HCT116 (cell line): ENCODE measurements at regions not wholly inside any gene's neighbourhood (a gene's known extent, or its start where the extent isn't known, plus 50 kb on each side); places are given as distances from the start of the nearest gene placed in this dataset.

ENCODE experiments used
- ATAC-seq: fragments of 200-7000 bp; cut with Tn5 transposase; 2 replicates; pipeline ENCODE4 v1.9.1; 2020; ENCODE audit warnings: mild to moderate bottlenecking, moderate library complexity
- BruUV-seq: library from RNA; stranded (reverse); fragments of 400-500 nt; replicated peaks from 2 replicates; lab custom pipeline; 2021; lab: Mats Ljungman, UMichigan
- CTCF ChIA-PET: fragments of 300-600 bp; sonication (Branson Sonifier 250); formaldehyde crosslinking; loops from one replicate; lab custom pipeline; 2021; ENCODE audit warnings: antibody characterized with exemption; lab: Charles Lee
- POLR2A ChIA-PET: fragments of 300-600, 350-600 bp; sonication (Branson Sonifier 250); formaldehyde crosslinking; loops from one replicate; lab custom pipeline; 2021; ENCODE audit warnings: antibody characterized with exemption; lab: Charles Lee
- RAD21 ChIA-PET, 2 experiments: fragments of 300-600 bp; sonication (Branson Sonifier 250); formaldehyde crosslinking; loops; one replicate each; lab custom pipeline; 2023; ENCODE audit warnings: low total read pairs in 2 of 2; ENCODE audit not compliant: uncharacterized antibody in 2 of 2, unreplicated experiment in 2 of 2, low non-redundant PET in 1 of 2; lab: Charles Lee
- DNase-seq: peaks from one replicate; pipeline ENCODE4 v3.0.0-alpha.2; 2010; ENCODE audit warnings: low read depth, low spot score
- H2AFZ ChIP-seq: fragments of 200-600 bp; shearing (Covaris generic), sonication (generic); 2 replicates; pipeline ENCODE4 v1.6.1; 2017; ENCODE audit warnings: low read depth, mixed run types, mixed read lengths, antibody characterized with exemption, low read length; ENCODE audit not compliant: poor library complexity, severe bottlenecking
- H3K27ac ChIP-seq: 2 replicates; pipeline ENCODE4 v1.5.1; 2012; ENCODE audit warnings: low read depth, low read length
- H3K27me3 ChIP-seq: fragments of 200-600 bp; sonication (generic); 2 replicates; pipeline ENCODE4 v1.6.1; 2016; ENCODE audit warnings: mixed run types, low read length, mixed read lengths; ENCODE audit not compliant: insufficient read depth
- H3K36me3 ChIP-seq, 2 experiments: fragments of 200-500 bp in 1 of 2; fragments of 200-600 bp in 1 of 2; sonication (Bioruptor generic) in 1 of 2; sonication (generic) in 1 of 2; 2 replicates each; pipeline versions ENCODE4 v1.5.1 to v1.6.1; 2014 to 2016; ENCODE audit warnings: low read length in 2 of 2, inconsistent platforms in 1 of 2, mixed read lengths in 1 of 2, mixed run types in 1 of 2; ENCODE audit not compliant: insufficient read depth in 2 of 2, control insufficient read depth in 1 of 2
- H3K4me1 ChIP-seq, 2 experiments: fragments of 200-600 bp in 1 of 2; sonication (generic) in 1 of 2; 2 replicates each; pipeline versions ENCODE4 v1.5.1 to v1.6.1; 2012 to 2017; ENCODE audit warnings: low read length in 2 of 2, inconsistent platforms in 1 of 2, mild to moderate bottlenecking in 1 of 2, mixed read lengths in 1 of 2, mixed run types in 1 of 2, moderate library complexity in 1 of 2; ENCODE audit not compliant: insufficient read depth in 2 of 2, control insufficient read depth in 1 of 2
- H3K4me2 ChIP-seq: fragments of 200-600 bp; sonication (generic); 2 replicates; pipeline ENCODE4 v1.6.1; 2017; ENCODE audit warnings: mixed run types, low read length, mixed read lengths
- H3K4me3 ChIP-seq, 2 experiments: fragments of 200-600 bp in 1 of 2; sonication (generic) in 1 of 2; replicated peaks in 1 of 2; 2 replicates each; pipeline ENCODE4 v1.5.1; 2011 to 2016; ENCODE audit warnings: low read length in 2 of 2, control low read depth in 1 of 2, low read depth in 1 of 2, mild to moderate bottlenecking in 1 of 2, mixed read lengths in 1 of 2, mixed run types in 1 of 2
- H3K79me2 ChIP-seq: fragments of 200-600 bp; sonication (generic); 2 replicates; pipeline ENCODE4 v1.6.1; 2017; ENCODE audit warnings: mild to moderate bottlenecking, mixed run types, low read length, moderate library complexity, mixed read lengths; ENCODE audit not compliant: insufficient read depth
- H3K9ac ChIP-seq: fragments of 200-600 bp; sonication (generic); 2 replicates; pipeline ENCODE4 v1.6.1; 2016; ENCODE audit warnings: low read length, mixed read lengths
- H3K9me2 ChIP-seq: fragments of 200-600 bp; sonication (generic), shearing (Covaris generic); 2 replicates; pipeline ENCODE4 v1.6.1; 2017; ENCODE audit warnings: mixed run types, mild to moderate bottlenecking, moderate library complexity; ENCODE audit not compliant: insufficient read depth
- H3K9me3 ChIP-seq, 2 experiments: fragments of 200-500 bp in 1 of 2; fragments of 200-600 bp in 1 of 2; sonication (Bioruptor generic) in 1 of 2; sonication (generic) in 1 of 2; 2 replicates each; pipeline ENCODE4 v1.6.1; 2014 to 2017; ENCODE audit warnings: low read length in 2 of 2, mixed read lengths in 2 of 2, inconsistent platforms in 1 of 2, low read depth in 1 of 2, mild to moderate bottlenecking in 1 of 2, mixed run types in 1 of 2, moderate library complexity in 1 of 2; ENCODE audit not compliant: control insufficient read depth in 1 of 2, insufficient read depth in 1 of 2
- H4K20me1 ChIP-seq: fragments of 200-600 bp; sonication (generic), shearing (Covaris generic); 2 replicates; pipeline ENCODE4 v1.6.1; 2017; ENCODE audit warnings: mixed run types, mild to moderate bottlenecking, moderate library complexity; ENCODE audit not compliant: insufficient read depth
- EZH2phosphoT487 ChIP-seq: fragments of 200-600 bp; IDR thresholded peaks from 2 replicates; pipeline ENCODE4 v1.6.1; 2018; ENCODE audit warnings: antibody characterized with exemption, borderline replicate concordance
- RAD21 ChIP-seq: IDR thresholded peaks from 2 replicates; pipeline ENCODE4 v1.6.1; 2012; ENCODE audit warnings: low read depth, mild to moderate bottlenecking
- REST ChIP-seq: IDR thresholded peaks from 2 replicates; pipeline ENCODE4 v1.6.1; 2012; ENCODE audit warnings: low read depth
- SIN3A ChIP-seq: IDR thresholded peaks from 2 replicates; pipeline ENCODE4 v1.6.1; 2012; ENCODE audit warnings: low read depth
- SP1 ChIP-seq: IDR thresholded peaks from 2 replicates; pipeline ENCODE4 v1.6.1; 2012; ENCODE audit warnings: low read depth
- YY1 ChIP-seq: IDR thresholded peaks from 2 replicates; pipeline ENCODE4 v1.6.1; 2011; ENCODE audit warnings: low read length, low read depth, moderate library complexity, mild to moderate bottlenecking; ENCODE audit not compliant: insufficient replicate concordance; ENCODE audit errors: extremely low read depth
- intact Hi-C: fragments of 100-400 bp; cut with micrococcal nuclease; formaldehyde crosslinking; loops from 2 replicates; pipeline ENCODE4 v1.10.0; 2022
- TF ChIP-seq, protein P1 (sequence below), 3 experiments: fragments of 200-600 bp in 1 of 3; sonication (generic) in 1 of 3; IDR thresholded peaks in 2 of 3; conservative IDR thresholded peaks in 1 of 3; 2 replicates each; pipeline ENCODE4 v1.5.1; 2012 to 2017; ENCODE audit warnings: low read depth in 2 of 3, low read length in 2 of 3, antibody characterized with exemption in 1 of 3, borderline replicate concordance in 1 of 3, control low read depth in 1 of 3, mild to moderate bottlenecking in 1 of 3, mixed read lengths in 1 of 3, mixed run types in 1 of 3, moderate library complexity in 1 of 3; ENCODE audit not compliant: insufficient read depth in 1 of 3

DNA sequence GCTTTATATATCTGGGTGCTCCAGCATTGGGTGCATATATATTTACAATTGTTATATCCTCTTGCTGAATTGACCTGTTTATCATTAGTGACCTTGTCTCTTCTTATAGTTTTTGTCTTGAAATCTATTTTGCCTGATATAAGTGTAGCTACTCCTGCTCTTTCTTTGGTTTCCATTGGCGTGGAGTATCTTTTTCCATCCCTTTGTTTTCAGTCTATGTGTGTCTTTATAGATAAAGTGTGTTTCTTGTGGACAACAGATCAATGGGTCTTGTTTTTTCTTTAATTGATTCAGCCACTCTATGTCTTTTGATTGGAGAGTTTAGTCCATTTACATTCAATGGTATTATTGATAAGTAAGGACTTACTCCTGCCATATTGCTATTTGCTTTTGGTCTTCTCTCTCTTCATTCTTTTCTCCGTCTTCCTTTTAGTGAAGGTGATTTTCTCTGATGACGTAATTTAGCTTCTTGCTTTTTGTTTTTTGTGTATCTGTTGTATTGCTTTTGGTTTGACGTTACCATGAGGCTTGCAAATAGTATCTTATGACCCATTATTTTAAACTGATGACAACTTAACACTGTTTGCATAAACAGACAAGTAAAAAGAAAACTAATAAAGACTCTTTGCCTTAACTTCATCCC lies 347.6 kb downstream of the TMEM121 start:
- Histone ChIP-seq H3K4me2 (no peak overlapping the region), H3K9ac (no peak overlapping the region), H3K79me2 (no peaks in the 10 kb centered on the region), H3K27me3 (peaks cover 83% of the 10 kb centered on the region), H3K9me3 (no peaks in the 10 kb centered on the region), H2AFZ (no peak overlapping the region), H3K9me2 (no peaks in the 10 kb centered on the region), H4K20me1 (no peaks in the 10 kb centered on the region), H3K27ac (no peak overlapping the region), H3K4me3 (no peak overlapping the region), H3K4me1 (no peaks in the 10 kb centered on the region), H3K36me3 (no peaks in the 10 kb centered on the region)
- ChIA-PET CTCF (no interaction called here), RAD21 (no interaction called here), POLR2A (no interaction called here)
- ATAC-seq = no peak
- TF ChIP-seq SP1 = no peak
- TF ChIP-seq, protein P1, sequence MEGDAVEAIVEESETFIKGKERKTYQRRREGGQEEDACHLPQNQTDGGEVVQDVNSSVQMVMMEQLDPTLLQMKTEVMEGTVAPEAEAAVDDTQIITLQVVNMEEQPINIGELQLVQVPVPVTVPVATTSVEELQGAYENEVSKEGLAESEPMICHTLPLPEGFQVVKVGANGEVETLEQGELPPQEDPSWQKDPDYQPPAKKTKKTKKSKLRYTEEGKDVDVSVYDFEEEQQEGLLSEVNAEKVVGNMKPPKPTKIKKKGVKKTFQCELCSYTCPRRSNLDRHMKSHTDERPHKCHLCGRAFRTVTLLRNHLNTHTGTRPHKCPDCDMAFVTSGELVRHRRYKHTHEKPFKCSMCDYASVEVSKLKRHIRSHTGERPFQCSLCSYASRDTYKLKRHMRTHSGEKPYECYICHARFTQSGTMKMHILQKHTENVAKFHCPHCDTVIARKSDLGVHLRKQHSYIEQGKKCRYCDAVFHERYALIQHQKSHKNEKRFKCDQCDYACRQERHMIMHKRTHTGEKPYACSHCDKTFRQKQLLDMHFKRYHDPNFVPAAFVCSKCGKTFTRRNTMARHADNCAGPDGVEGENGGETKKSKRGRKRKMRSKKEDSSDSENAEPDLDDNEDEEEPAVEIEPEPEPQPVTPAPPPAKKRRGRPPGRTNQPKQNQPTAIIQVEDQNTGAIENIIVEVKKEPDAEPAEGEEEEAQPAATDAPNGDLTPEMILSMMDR (IDR thresholded peaks at IDR 0.05 in 2 of 3, conservative IDR thresholded peaks at IDR 0.05 in 1 of 3; ENCODE audit: borderline replicate concordance in 1 of 3, insufficient read depth in 1 of 3, low read depth in 2 of 3, low read length in 2 of 3) = no peak
- TF ChIP-seq EZH2phosphoT487 = 0 out of 2 replicates have a peak, but pooled peaks have one; percentile 57
- no peak for TF ChIP-seq YY1
- no peak for TF ChIP-seq REST
- TF ChIP-seq SIN3A = no peak
- TF ChIP-seq RAD21 = no peak
- no TSS peak for BruUV-seq
- intact Hi-C loops = no loop called here
- DNase-seq = no peak
